Hematopoietic multipotent progenitor cell treated with erythropoietin and hydrocortisone succinate and interleukin-3 and kit ligand, for 15 days (in vitro differentiated cells): ENCODE measurements at regions not wholly inside any gene's neighbourhood (a gene's known extent, or its start where the extent isn't known, plus 50 kb on each side); places are given as distances from the start of the nearest gene placed in this dataset.
A peak's percentile ranks its signal among the peaks of the same experiment; 100 is the strongest.
"Not testable (repeated sequence)": the region's sequence is repeated elsewhere in the genome, so short reads cannot be mapped to it uniquely, and the experiment has no call there.

Experiments used
- DNase-seq: peaks from one replicate; pipeline ENCODE4 v3.0.0-alpha.2; 2015; ENCODE audit warnings: low spot score

DNA sequence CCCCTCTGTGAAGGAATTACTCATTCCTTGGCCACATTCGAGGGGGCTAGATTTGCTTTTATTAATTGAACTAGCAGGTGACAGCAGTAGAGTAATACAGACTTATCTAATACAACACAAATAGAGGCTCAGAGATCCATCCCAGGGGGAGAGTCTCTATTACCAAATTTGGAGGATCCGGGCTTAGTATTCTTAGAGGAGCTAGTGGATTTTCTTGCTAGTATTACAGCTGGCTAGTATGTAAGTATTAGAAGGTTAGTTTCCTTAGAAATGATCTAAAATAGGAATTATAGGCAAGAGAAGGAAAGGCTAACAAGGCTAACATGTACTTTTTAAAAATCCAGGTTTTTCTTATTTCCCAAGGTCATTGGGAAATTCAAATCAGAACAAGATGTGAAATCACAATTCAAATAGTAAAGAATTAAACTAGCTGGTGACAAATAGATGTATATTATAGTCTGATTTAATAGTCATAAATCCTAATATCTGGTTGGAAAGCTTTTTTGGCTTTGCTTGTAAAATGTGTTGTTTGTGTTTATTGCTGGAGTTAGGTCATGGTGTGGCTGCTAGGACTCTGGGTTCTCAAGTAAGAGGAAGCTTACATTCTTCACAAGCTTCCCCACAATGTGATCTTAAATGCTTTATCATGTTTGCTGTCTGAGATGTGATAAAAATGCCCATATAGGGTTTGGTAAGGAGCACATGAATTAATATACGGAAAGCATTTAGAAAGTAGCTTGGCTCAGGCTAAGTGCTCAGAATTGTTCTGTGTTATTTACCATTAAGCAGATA is 160.4 kb upstream of the MPDZ start:
- no peak for DNase-seq

DNA sequence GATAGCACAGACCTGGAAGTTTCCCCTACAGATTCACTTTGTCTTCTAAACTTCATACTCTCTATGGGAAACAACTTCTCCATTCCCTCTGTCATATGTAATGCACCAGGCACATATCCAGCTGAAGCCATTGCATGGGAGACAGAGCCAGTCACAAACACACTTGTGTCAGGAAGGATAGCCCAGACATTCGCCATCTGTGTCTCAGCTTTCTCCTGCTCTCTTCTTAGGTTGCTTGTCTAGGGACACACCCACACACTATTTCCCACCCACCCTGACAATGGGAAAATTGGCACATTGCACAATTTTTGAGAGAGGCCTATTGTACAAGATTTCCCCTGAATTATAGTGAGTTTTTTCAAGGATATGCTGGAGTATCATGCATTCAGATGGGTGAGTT is 158.4 kb upstream of the MPDZ start:
- DNase-seq: no peak

DNA sequence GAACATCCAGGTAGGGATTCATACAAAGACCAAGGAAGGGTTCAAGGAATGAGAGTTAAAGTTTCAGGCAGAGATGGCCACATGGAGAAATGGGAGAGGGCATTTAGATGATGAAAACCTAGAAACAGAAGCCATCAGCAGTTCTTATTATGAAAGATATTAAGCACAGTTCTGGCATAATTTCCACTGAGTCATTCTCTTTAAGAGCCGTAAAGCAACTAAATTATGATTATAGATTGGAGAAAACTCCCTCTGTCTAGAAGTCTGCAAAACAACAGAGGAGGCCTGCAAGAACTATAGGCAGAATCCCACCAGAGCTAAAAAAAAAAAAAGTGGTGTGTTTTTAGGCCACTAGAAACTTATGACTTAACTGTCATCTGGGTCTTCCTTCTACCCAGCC is 157.1 kb upstream of the MPDZ start:
- no peak for DNase-seq

DNA sequence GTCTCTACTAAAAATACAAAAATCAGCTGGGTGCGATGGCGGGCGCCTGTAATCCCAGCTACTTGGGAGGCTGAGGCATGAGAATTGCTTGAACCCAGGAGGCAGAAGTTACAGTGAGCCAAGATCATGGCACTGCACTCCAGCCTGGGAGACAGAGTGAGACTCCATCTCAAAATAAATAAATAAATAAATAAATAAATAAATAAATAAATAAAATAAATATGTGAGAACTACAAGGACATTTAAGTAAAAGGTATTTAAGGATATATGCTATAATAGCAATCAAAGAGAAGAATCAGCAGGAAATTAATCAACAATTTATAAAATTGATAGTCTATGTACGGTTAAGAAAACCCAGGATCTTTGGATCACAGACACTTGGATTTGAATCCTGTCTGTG is 154.0 kb upstream of the MPDZ start:
- DNase-seq: not testable (repeated sequence)

DNA sequence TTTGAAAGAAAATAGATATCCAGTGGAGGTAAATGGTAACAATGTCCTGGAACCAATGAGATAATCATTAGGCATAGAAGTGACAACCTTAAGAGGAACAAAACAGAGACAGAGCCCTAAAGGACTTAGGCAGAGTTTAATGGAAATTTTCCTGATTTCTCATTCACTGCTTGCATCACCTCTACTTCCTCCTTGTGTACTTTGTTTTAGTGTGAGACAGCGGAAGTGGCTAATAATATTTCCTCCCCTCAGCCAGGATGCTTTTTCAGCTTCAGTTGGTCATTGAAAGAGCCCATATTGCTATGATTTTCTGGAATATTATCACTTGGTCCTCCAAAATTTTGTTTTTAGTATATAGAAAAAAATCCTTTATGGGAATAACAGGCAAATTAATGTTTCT is 153.4 kb upstream of the MPDZ start:
- no peak for DNase-seq

DNA sequence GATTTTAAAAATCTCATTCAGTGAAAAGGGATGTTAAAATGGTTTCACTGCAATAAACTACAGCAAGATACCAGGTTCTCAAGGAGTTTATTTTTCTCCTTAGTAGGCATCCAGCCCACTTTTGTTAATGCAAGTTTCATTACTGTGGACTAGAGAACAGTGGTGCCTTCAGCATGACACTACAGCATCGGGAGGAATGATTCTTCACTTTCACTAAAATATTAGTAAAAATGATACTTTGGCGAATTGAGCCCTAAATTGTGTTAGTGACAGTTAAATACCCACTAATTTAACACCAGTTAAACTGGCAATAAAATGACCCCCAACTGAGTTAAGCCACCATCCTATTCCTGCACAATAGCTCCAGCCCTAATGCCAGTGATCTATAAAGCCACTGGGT is 152.2 kb upstream of the MPDZ start:
- no peak for DNase-seq

DNA sequence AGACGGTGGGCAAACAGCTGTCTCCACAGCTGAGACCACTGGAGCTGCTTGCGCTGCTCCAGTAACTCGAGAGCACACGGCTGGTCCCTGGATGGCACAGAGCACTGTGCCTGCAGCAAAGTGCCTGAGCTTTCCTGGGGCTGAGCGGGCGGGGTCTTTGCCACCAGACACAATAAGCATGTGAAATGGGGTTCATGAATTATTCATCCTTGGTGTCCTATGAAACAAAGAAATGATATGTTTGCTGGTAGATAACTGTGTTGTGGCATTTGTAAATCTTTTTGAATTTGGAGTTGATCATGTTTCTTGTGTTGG is 151.7 kb upstream of the MPDZ start:
- no peak for DNase-seq

DNA sequence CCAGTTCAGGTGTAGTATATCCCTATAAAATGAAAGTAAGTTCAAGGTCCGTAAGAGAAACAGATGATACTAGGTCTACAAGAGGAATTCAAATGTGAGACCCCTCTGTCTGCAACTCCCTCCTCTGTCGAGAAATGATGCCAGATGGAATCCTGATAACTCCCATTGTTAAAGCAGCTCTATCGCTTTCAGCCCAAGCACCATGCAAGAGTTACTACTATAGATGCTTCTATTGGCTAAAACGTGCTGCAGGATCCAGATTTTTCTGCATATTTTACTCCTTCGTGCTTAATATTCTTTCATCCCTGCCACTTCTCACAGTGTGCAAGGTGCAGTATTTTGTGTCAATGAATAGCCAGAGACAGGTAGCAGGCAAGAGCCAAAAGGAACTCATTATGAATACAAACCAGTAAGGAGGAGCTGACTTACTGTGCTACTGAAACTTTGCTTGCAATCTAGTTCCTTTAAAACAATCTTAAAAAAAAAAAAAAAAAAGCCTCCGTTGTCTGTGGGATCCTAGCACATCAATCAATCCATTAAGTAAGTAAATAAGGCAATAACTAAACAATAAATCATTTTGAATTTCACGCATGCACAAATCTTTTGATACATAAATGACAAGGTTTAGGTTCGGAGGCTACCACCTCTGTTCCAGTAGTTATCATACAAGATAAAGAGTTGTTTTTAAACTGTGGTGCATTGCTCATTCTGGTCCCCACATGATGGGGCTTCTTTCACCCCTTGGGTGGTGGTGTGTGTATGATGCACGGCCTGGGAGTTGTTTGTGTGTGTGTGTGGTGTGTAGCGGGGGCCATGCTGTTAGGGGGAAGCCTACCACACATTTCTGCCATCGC is 151.1 kb upstream of the MPDZ start:
- no peak for DNase-seq

DNA sequence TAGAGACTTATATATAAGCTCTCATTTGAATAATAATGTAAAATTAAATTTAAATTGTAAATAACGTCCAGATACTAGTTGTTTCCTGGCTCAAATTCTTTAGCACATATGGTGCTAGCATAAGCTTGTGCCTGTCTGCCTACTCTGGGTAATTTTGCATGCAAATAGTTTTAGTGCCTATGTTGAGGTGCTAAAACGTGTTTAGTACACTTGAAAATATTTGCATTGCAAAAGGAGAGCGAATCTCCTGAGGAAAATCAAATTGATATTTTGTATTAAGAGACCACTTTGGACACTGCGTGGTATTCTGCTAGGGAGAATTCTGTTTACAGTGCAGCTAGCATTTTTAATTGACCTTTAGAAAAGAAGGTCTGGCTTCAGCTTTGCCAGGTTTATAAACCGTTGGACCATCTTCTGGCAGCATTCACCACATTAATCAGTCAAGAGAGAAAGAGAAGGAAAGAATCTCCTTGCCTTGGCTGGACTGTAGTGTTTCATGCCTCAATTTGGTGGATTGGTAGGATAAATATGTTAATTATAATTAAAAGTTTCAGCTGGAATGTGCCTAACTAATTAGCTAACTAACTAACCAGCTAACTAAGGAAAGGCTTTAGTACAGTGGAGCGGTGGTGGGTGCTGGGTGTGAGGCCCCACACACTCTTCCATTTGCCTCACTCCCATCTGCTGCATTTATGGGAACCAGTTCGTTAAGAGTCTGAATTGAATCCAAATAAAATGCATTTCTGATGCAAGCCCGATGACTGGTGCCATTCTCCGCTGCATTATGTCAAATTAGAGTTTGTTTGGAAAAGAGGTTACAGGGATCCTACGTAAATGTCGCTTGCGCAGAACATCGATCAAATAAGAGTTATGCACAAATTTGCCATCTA is 150.1 kb upstream of the MPDZ start:
- DNase-seq: no peak

DNA sequence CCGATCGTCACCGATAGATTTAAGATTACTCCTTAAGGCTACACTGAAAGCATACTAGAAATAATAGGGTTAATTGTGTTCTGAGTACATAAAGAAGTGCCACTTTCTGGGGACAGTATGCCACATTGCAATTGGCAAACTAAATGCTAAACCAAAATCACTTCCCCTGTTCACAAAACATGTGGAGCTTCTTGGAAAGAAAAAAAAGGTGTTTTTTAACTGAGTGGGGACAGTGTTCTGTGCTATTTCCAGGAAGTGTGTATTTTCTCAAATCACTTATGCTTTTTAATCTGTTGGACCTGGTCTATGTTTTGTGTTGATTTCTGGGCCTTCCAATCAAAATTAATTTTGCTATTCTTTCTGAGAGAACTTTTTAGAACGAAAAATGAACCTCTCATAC is 149.3 kb upstream of the MPDZ start:
- DNase-seq: no peak

DNA sequence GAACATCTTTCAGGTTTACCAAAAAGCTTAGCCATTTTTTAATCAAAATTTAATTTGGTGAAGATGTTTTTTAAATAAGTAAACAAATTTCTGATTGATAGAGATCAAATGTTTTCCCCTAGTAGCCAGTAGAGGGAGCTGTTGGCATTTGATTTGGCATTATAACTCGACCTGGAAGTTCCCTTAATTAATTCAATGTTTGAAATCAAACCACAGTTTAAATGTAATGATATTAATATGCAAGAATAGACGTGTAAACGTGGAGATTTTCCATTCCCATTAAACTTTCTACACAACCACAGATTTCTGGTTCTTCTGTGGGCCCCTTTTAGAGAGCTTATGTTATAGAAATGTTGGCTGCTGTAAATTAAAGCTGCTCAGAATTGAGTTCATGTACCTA is 148.1 kb upstream of the MPDZ start:
- peak; percentile 43 for DNase-seq

DNA sequence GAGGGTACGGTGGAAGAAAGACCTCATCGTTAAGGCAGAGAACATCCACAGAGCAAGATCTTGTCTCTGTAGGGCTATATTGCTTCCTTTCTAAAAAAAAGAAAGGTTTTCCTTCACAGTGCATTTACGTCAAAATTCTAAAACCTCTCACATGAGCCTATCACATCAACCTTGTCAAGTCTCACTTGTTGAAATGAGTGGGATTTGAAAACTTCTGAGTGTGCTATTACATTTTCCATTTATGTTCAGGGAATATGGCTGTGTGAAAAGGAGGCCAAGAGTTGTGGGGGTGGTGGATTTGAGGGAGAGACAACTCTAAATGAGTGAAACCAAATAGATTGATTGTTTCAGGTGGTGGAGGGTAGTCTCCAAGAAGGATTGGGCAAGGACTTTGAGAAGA is 147.1 kb upstream of the MPDZ start:
- no peak for DNase-seq

DNA sequence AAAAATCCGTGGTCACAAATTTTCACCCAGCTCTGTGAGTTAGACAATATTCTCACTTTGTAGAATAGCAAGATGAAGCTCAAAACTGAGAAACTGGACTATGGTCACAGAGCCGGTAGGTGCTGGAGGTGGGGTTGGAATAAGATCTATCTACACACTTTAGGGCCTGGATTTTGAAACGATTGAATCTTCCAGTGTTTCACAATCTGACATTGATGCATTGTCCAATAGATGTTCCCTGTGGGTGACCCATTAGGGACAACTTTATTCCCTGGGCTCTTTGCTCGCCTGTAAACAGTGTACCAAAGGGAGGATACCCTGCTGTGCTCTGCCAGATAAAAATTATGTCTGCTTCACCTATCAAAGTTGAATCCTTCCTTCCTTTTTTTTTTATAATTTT is 145.4 kb upstream of the MPDZ start:
- DNase-seq: no peak

DNA sequence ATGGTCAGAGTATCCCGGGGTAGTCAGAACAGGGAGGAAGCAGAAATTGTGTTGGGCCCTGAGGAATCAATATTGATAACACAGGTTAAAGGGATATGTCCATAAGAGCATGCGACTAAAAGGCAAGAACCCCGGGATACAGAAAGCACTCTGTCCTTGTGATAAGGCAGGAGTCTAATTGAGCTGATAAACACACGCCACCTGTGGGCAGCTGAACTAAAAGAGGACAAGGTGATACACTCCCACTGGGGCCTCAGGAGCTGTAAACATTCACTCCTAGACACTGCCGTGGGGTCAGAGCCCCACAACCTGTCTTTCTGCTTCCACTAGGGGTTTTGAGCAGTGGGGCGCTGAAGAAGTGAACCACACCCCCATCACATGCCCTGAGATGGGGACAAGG is 144.7 kb upstream of the MPDZ start:
- no peak for DNase-seq

DNA sequence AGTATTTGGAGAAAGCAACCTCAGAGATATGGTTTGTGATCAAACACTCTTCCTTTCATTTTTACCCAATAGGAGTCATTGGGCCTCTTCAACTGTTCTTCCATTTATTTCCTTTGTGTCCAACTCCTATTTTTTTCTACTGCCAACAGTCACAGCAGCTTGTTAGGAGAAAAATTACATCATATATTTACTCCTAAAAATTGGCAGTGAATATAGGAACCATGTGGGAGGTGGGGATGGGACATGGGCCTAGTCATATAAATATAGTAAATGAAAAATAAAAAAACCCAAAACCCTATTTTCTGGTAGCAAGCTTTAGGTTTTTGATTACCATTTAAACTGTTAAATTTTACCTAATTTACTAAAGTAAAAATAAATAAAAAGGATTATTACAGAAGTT is 134.9 kb upstream of the MPDZ start:
- DNase-seq: no peak

DNA sequence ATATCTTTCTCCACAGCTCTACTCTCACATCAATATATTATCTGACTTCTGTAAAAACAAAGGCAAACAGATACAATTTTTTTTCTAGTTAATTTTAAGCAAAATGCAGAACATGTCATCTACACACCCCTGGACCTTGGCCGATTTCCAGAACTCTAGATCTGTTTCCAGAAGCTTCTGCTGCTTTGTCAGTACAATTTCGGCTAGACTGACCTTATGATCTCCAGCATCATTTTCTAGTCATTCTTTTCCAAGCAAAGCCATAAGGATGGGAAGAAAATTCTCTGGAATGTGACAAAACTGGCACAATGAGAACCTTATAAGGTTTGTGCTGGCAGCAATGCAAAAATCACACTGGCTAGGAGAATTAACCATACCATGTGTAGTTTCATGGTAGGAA is 132.8 kb upstream of the MPDZ start:
- DNase-seq: no peak

DNA sequence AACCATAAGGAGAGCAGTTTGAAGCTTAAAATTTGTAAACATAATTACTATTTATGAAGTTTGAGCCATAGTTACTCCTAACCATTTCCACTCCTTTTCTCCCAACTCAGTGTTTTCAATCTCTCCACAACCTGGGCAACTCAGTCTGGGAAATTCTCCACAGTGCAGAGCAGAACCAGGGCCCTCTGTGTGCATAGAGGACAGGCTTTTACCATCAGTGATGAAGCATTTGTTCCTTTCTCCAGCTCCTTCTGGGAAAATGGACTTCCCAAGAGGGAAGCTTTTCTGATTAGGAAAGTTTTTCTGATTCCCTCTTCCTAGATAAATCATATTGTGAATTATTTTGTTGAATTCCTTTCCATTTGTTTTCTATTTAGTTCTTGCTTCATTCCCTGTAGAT is 132.3 kb upstream of the MPDZ start:
- no peak for DNase-seq

DNA sequence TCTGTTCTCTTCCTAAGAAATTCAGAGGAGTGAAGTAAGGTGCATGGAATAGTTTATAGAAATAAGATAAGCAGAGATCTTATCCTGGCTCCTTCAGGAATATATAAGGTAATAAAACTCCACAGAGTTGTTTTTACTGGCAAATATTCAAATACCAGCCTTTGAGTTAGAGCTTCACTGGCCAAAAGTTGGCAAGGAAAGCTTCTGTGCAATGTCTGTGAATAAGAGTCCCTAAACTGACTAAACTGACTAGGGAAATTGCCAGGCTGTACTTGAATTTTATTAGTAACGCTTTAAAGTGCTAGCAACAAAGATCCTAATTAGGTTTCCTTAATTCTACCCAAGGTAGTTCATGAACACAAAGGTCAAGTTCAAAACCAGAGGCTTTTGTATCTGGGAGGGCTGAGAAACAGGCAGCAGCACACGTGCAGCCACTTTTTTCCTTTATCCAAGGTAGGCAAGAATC is 131.1 kb upstream of the MPDZ start:
- no peak for DNase-seq

DNA sequence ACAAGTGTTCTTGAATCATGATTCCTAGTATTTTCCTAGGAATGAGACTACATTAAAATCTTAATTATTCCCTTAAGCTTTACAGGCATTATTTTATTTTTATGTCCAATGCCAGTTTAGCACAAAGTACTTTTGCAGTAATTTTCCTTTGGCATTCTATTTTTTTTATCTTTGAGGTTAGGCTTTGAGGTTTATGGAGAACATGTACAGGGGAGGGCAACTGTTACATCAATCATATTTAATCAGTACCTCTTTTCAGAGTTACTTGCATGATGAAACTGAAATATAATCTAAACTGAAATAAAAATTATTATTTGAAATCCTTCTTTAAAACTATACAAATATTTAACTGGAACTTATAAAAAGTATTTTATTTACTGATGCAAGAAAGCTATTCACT is 118.2 kb upstream of the MPDZ start:
- DNase-seq: no peak

DNA sequence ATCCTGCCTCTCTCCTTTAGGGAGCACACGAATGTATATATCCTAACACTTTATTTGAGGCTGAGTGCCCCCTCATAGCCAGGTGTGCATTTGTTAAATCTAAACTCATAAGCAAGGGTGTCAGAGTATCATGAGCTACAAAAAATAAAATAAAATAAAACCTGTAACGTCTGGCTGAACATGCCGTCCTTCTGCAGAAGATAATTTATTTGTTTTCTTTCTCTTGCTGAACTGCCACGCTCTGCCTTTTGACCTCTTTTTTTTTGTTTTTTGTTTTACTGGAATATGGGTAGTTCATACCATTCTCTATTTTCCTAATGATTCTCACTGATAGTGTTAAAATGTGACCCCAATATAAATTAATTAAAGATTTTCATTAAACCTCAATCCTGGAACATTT is 117.7 kb upstream of the MPDZ start:
- no peak for DNase-seq

DNA sequence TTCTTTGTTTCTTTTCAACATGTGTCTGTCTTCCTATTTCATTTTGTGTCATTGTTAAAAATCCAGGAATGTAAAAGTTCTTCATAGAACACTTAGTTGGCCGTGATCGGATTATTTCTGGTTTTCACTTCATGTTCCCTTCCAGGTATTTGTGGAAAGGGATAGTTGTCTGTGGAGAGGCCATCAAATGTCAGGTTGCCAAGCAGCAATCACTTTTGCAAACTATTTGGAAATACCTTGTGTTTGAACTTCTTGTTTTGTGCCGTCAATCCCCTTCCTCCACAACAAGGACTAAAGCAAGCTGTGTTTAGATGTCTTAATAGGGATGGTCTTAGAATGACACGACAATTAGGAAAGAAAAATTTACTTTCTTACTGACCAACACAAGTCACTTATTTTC is 116.9 kb upstream of the MPDZ start:
- no peak for DNase-seq

DNA sequence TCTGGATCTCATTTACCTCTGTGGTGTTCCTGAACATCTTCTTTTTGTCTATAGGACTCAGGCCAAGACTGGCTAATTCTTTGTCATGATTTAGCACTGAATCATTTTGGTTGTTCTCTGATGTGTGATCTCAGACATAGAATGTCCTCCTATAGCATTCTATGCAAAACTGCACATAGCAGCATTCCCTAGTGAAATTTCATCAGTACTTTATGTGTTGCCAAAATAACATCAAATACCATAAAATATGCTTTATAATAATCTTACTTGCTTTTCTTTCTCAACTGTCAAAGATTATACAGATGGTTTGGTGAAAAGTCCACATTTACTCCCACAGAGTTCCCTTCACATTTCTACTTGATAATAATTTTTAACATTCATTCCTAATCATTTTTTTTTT is 115.7 kb upstream of the MPDZ start:
- DNase-seq: no peak

DNA sequence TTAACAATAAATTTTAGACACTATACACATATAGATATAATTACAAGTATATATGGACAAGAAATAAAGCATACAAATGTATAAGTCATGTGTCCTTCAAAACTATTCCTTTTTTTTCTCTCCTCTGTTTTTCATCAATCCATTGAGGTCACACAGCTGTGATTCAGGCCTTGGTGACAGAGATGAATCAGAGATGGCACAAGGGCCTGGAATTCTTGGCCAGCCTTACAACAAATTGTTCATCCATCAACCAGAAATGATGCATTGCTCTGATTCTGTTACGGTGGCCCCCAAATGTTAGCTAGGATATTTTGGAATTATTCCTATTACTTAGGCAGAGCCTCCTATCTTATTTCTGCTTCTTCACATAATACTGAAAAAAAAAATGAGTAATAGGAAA is 108.7 kb upstream of the MPDZ start:
- DNase-seq: no peak
